Stomach (tissue), 8 donors: ENCODE measurements at regions not wholly inside any gene's neighbourhood (a gene's known extent, or its start where the extent isn't known, plus 50 kb on each side); places are given as distances from the start of the nearest gene placed in this dataset.

Source experiments
- DNase-seq, 2 donors: peaks; one replicate each; pipeline versions ENCODE4 v3.0.0 to v3.0.0-alpha.2; 2013 to 2019
- H3K27ac ChIP-seq, 5 donors: fragments of 200-600 bp in 4 of 5; sonication (generic) in 4 of 5; one replicate each; pipeline ENCODE4 v1.5.1; 2013 to 2019; ENCODE audit warnings: mild to moderate bottlenecking in 1 of 5, moderate library complexity in 1 of 5
- H3K27me3 ChIP-seq, 3 donors: fragments of 200-600 bp; sonication (generic); one replicate each; pipeline ENCODE4 v1.5.1; 2017 to 2019; ENCODE audit warnings: mixed run types in 1 of 3
- H3K36me3 ChIP-seq, 4 donors: fragments of 200-600 bp; sonication (generic); 1 replicate in 3 of 4; 2 replicates in 1 of 4; pipeline ENCODE4 v1.5.1; 2016 to 2019
- H3K4me1 ChIP-seq, 4 donors: fragments of 200-600 bp; sonication (generic); one replicate each; pipeline ENCODE4 v1.5.1; 2016 to 2019
- H3K4me3 ChIP-seq, 4 donors: fragments of 200-600 bp; sonication (generic) in 3 of 4; one replicate each; pipeline ENCODE4 v1.5.1; 2016 to 2019; ENCODE audit warnings: mild to moderate bottlenecking in 1 of 4
- H3K9me3 ChIP-seq, 4 donors: fragments of 200-600 bp; sonication (generic); one replicate each; pipeline ENCODE4 v1.5.1; 2016 to 2019
- EP300 ChIP-seq: sonication (generic); formaldehyde crosslinking; IDR thresholded peaks from one replicate; pipeline ENCODE4 v1.6.1; 2017; ENCODE audit warnings: antibody characterized with exemption
- POLR2A ChIP-seq, 4 donors: fragments of 450-650 bp; IDR thresholded peaks; one replicate each; pipeline ENCODE4 v1.6.1; 2016; ENCODE audit warnings: antibody characterized with exemption in 4 of 4, control low read depth in 2 of 4, mild to moderate bottlenecking in 1 of 4, moderate library complexity in 1 of 4
- POLR2AphosphoS5 ChIP-seq, 3 donors: sonication (generic); formaldehyde crosslinking; IDR thresholded peaks; one replicate each; pipeline ENCODE4 v1.6.1; 2016; ENCODE audit warnings: antibody characterized with exemption in 3 of 3
- whole genome bisulfite sequencing, 5 donors: extraction: QIAGEN DNeasy Blood & Tissue Kit in 3 of 5; methylation state at CpG; one replicate each; pipeline versions ENCODE4 v1.1.5 to v1.1.7; 2013 to 2018; 5-methylcytosine and 5-hydroxymethylcytosine counted together
- intact Hi-C: fragments of 100-400 bp; cut with DNase I; formaldehyde crosslinking; loops from one replicate; pipeline ENCODE4 v1.15.1; 2023; ENCODE audit warnings: low total_unique reads
- TF ChIP-seq, protein P1 (sequence below), 7 experiments: fragments of 450-650 bp in 4 of 7; fragments of 200-600 bp in 3 of 7; sonication (generic) in 3 of 7; IDR thresholded peaks; one replicate each; pipeline ENCODE4 v1.5.1; 2016 to 2019; ENCODE audit warnings: antibody characterized with exemption in 7 of 7, control low read depth in 2 of 7, mild to moderate bottlenecking in 1 of 7
- donor health status: healthy with polysubstance abuse.
- donor health status: Bipolar disorder and iron deficiency.
- donor health status: healthy.

DNA sequence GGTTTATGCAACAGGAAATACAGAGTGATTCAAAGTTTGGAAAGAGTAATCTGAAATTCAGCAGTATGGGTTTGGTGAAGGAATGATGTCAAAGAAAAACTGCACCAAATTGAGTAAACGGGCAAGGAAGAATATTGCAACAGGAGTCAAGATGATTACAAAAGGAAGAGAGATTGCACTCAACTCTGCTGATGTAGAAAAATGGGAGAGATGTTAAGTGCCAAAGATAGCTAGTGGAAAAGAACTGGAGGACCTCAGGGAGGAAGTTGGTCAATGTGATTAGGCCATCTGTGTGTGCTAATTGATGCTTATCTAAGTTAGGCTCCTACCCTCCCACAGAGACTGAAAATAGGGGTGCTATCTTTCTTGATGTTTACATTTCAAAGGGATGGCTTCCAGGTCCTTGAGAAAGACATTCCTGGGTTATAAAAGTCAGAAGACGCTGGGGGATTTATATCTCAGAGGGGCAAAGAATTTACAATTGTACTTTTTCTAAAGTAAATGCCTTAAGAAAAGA, 167.4 kb upstream of the FAM47A start:
- TF ChIP-seq POLR2A (IDR thresholded peaks at IDR 0.05) (no peak), POLR2AphosphoS5 (IDR thresholded peaks at IDR 0.05) (no peak), EP300 (no peak)
- TF ChIP-seq, protein P1, sequence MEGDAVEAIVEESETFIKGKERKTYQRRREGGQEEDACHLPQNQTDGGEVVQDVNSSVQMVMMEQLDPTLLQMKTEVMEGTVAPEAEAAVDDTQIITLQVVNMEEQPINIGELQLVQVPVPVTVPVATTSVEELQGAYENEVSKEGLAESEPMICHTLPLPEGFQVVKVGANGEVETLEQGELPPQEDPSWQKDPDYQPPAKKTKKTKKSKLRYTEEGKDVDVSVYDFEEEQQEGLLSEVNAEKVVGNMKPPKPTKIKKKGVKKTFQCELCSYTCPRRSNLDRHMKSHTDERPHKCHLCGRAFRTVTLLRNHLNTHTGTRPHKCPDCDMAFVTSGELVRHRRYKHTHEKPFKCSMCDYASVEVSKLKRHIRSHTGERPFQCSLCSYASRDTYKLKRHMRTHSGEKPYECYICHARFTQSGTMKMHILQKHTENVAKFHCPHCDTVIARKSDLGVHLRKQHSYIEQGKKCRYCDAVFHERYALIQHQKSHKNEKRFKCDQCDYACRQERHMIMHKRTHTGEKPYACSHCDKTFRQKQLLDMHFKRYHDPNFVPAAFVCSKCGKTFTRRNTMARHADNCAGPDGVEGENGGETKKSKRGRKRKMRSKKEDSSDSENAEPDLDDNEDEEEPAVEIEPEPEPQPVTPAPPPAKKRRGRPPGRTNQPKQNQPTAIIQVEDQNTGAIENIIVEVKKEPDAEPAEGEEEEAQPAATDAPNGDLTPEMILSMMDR (IDR thresholded peaks at IDR 0.05): no peak
- DNase-seq: no peak
- no peaks in the 10 kb centered on the region for H3K4me1 ChIP-seq
- no peaks in the 10 kb centered on the region for H3K36me3 ChIP-seq
- no peak overlapping the region for H3K4me3 ChIP-seq
- H3K27ac ChIP-seq: no peak overlapping the region
- WGBS, 5 donors: 56 to 69% (median 65%) methylated on average over 2 of the region's 2 CpGs
- H3K9me3 ChIP-seq: peaks cover 0 to 7% (median 0%) of the 10 kb centered on the region in 4 donors
- H3K27me3 ChIP-seq: no peaks in the 10 kb centered on the region
- intact Hi-C loops: no loop called here

DNA sequence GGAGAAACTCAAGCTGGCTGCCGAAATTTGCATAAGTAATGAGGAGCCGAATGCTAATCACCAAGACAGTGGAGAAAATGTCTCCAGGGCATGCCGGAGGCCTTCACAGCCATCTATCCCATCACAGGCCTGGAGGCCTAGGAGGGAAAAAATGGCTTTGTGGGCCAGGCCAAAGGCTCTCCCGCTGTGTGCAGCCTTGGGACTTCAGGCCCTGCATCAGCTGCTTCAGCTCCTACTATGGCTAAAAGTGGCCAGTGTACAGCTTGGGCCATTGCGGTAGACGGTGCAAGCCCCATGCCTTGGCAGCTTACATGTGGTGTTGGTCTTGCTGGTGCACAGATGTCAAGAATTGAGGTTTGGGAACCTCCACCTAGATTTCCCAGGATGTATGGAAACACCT, 162.6 kb upstream of the FAM47A start:
- 80 to 97% (median 89%) methylated on average over 1 to 6 of the region's 6 CpGs for WGBS, 5 donors
- Histone ChIP-seq H3K27ac (no peak overlapping the region), H3K4me3 (no peak overlapping the region), H3K4me1 (no peaks in the 10 kb centered on the region), H3K36me3 (no peaks in the 10 kb centered on the region), H3K27me3 (no peaks in the 10 kb centered on the region), H3K9me3 (peaks cover 0 to 7% (median 0%) of the 10 kb centered on the region in 4 donors)
- intact Hi-C loops: no loop called here
- DNase-seq: no peak
- TF ChIP-seq, protein P1 (IDR thresholded peaks at IDR 0.05): no peak

DNA sequence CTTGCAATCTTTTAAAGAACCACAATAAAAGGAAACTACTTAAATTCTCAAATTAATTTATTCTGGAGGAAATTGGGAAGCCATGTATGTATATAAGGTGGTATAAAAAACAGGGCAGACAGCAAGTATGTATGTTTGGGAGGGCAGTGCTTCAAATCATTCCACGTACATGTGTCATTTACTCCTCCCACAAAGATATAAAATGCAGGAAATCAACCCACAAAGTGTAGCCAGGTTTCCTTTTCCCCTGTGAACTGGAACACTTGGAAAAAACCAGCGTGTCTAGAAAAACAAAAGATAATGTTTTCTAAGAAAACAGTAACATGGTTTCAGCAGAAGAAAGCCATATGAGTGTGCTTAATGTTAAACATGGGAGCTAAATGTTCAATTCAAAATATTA, 156.7 kb upstream of the FAM47A start:
- no peaks in the 10 kb centered on the region for H3K9me3 ChIP-seq
- no peak for DNase-seq
- no peaks in the 10 kb centered on the region for H3K27me3 ChIP-seq
- H3K27ac ChIP-seq: no peak overlapping the region
- no peak for TF ChIP-seq POLR2A (IDR thresholded peaks at IDR 0.05)
- no peak for TF ChIP-seq POLR2AphosphoS5 (IDR thresholded peaks at IDR 0.05)
- TF ChIP-seq, protein P1 (IDR thresholded peaks at IDR 0.05): no peak
- TF ChIP-seq EP300: no peak
- WGBS, 5 donors: 11 to 25% (median 19%) methylated on average over 2 of the region's 2 CpGs
- intact Hi-C loops: no loop called here
- H3K4me3 ChIP-seq: no peak overlapping the region
- no peaks in the 10 kb centered on the region for H3K4me1 ChIP-seq
- H3K36me3 ChIP-seq: no peaks in the 10 kb centered on the region

DNA sequence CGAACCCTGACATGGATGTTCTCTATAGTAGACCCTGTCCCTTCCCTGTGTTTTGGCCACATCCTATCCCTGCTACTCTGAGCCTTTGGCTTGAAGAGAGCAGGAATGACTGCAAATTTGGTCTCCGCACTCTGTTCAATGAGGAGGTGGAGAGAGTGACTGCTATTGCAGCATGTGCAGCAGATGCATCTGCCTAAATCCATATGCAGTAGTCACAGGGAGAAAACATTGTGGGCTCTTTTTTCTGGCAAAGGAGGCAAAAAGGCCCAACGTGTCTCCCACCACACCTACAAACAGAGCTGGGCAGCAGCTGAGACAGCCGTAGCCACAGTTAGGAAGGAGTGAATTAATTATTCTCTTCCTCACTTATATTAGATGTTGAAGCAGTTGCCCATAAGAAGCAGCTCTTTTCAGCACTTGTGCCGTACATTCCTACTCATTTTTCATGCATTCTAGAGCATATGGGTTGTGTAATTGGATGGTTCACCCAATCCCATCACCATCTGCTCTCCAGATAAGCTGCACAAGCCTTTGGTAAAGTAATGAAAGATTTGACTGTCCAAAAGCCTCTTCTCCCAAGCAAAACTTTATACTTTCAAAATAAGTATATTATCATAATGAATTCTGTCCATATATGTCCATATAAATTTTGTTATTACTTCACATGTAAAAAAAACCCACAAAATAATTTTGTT, 147.9 kb upstream of the FAM47A start:
- Histone ChIP-seq H3K36me3 (no peaks in the 10 kb centered on the region), H3K27me3 (no peaks in the 10 kb centered on the region), H3K27ac (no peak overlapping the region), H3K4me3 (no peak overlapping the region), H3K4me1 (no peaks in the 10 kb centered on the region), H3K9me3 (no peaks in the 10 kb centered on the region)
- no peak for DNase-seq
- 71 to 73% (median 72%) methylated on average over 5 of the region's 5 CpGs for WGBS, 5 donors
- intact Hi-C loops: no loop called here
- TF ChIP-seq EP300 (no peak), POLR2A (IDR thresholded peaks at IDR 0.05) (no peak), POLR2AphosphoS5 (IDR thresholded peaks at IDR 0.05) (no peak)
- TF ChIP-seq, protein P1 (IDR thresholded peaks at IDR 0.05): no peak
